Activated CD8-positive, alpha-beta T cell treated with anti-CD3 and anti-CD28 coated beads for 36 hours (primary cell): ENCODE measurements at regions not wholly inside any gene's neighbourhood (a gene's known extent, or its start where the extent isn't known, plus 50 kb on each side); places are given as distances from the start of the nearest gene placed in this dataset.

Experiments
- ATAC-seq: fragments of 200-7000 bp; cut with Tn5 transposase; one replicate; pipeline ENCODE4 v1.10.0; 2021; ENCODE audit warnings: mild to moderate bottlenecking, moderate library complexity
- CTCF ChIA-PET: fragments of 350-600 bp; sonication (Branson Sonifier 250); formaldehyde crosslinking; loops from one replicate; lab custom pipeline; 2021; ENCODE audit warnings: antibody characterized with exemption; lab: Charles Lee
- POLR2A ChIA-PET: fragments of 350-600 bp; sonication (Branson Sonifier 250); formaldehyde crosslinking; loops from one replicate; lab custom pipeline; 2021; ENCODE audit warnings: antibody characterized with exemption; lab: Charles Lee
- DNase-seq: peaks from one replicate; pipeline ENCODE4 v3.0.0-alpha.2; 2020
- H3K27ac Mint-ChIP-seq: one replicate; pipeline ENCODE4 v1.8.0; 2021; ENCODE audit warnings: mild to moderate bottlenecking, mixed read lengths
- H3K27me3 Mint-ChIP-seq: one replicate; pipeline ENCODE4 v1.8.0; 2021; ENCODE audit warnings: mixed read lengths
- H3K36me3 Mint-ChIP-seq: one replicate; pipeline ENCODE4 v1.8.0; 2021; ENCODE audit warnings: low read depth, mixed read lengths
- H3K4me1 Mint-ChIP-seq: one replicate; pipeline ENCODE4 v1.8.0; 2021; ENCODE audit warnings: low read depth, mixed read lengths
- H3K4me3 Mint-ChIP-seq: one replicate; pipeline ENCODE4 v1.8.0; 2021; ENCODE audit warnings: mild to moderate bottlenecking, moderate library complexity, mixed read lengths
- H3K9me3 Mint-ChIP-seq: one replicate; pipeline ENCODE4 v1.8.0; 2021; ENCODE audit warnings: mixed read lengths
- intact Hi-C: fragments of 100-400 bp; cut with micrococcal nuclease; formaldehyde crosslinking; loops from one replicate; pipeline ENCODE4 v1.10.0; 2022
- TF ChIP-seq, protein P1 (sequence below): fragments of 200-600 bp; IDR thresholded peaks from one replicate; pipeline ENCODE4 v1.8.0; 2022; ENCODE audit warnings: antibody characterized with exemption, mild to moderate bottlenecking

DNA sequence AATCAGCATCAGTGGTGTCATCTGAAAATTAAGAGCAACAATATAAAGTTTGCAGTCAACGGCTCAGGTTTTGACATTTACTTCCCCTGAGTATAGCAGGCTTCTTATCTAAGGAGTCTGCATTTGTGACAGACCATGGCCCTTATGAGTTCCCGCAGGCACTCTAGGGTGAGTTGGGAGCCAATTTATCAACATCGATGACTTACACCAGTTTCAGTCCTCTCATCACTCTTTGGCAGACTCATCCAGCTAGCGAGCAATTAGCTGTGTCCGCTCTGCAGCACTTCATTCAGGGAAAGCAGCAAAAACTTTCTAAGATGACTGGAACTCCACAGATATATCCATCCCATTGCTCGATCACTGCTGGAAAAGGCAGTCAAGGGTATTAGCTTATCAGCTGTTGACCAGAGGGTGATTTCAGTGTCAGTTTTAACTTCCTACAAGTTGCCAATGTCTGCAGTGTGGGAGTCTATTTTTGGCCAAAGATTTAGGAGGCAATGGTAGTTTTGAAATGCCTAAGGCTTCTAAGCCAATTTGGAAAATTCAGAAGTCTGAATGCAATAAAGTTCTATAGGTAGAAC is 625.1 kb upstream of the TENM3 start:
- Mint-ChIP-seq H3K9me3 (peaks cover 4% of the 10 kb centered on the region), H3K36me3 (no peaks in the 10 kb centered on the region), H3K27me3 (no peaks in the 10 kb centered on the region), H3K4me1 (no peaks in the 10 kb centered on the region), H3K4me3 (no peak overlapping the region), H3K27ac (no peak overlapping the region)
- no peak for ATAC-seq
- TF ChIP-seq, protein P1, sequence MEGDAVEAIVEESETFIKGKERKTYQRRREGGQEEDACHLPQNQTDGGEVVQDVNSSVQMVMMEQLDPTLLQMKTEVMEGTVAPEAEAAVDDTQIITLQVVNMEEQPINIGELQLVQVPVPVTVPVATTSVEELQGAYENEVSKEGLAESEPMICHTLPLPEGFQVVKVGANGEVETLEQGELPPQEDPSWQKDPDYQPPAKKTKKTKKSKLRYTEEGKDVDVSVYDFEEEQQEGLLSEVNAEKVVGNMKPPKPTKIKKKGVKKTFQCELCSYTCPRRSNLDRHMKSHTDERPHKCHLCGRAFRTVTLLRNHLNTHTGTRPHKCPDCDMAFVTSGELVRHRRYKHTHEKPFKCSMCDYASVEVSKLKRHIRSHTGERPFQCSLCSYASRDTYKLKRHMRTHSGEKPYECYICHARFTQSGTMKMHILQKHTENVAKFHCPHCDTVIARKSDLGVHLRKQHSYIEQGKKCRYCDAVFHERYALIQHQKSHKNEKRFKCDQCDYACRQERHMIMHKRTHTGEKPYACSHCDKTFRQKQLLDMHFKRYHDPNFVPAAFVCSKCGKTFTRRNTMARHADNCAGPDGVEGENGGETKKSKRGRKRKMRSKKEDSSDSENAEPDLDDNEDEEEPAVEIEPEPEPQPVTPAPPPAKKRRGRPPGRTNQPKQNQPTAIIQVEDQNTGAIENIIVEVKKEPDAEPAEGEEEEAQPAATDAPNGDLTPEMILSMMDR: no peak
- intact Hi-C loops: no loop called here
- DNase-seq: no peak
- ChIA-PET CTCF (no interaction called here), POLR2A (no interaction called here)

DNA sequence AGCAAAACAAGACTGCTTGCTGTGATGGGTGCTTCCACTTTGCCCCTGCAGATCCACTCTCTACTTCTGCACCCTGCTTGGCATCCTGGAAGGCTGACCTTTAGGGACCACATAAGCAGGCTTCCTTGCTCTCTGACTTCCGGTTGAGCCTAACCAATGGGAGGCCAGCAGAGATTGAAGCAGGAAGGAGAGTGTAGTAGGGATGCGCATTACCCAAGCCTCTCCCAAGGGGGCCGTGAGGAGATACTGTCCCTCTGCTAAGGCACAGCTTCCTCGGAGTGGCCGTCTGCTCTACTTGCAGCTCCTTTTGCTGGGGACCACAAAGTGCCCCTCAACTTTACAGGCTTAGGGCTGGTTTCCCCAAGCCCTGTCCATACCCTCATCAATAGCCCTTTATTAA is 624.3 kb upstream of the TENM3 start:
- TF ChIP-seq, protein P1: no peak
- ChIA-PET CTCF (no interaction called here), POLR2A (no interaction called here)
- H3K36me3 Mint-ChIP-seq: no peaks in the 10 kb centered on the region
- no peaks in the 10 kb centered on the region for H3K27me3 Mint-ChIP-seq
- H3K4me1 Mint-ChIP-seq: no peaks in the 10 kb centered on the region
- DNase-seq (no peak), ATAC-seq (no peak)
- no peak overlapping the region for H3K27ac Mint-ChIP-seq
- peaks cover 4% of the 10 kb centered on the region for H3K9me3 Mint-ChIP-seq
- H3K4me3 Mint-ChIP-seq: no peak overlapping the region
- intact Hi-C loops: no loop called here

DNA sequence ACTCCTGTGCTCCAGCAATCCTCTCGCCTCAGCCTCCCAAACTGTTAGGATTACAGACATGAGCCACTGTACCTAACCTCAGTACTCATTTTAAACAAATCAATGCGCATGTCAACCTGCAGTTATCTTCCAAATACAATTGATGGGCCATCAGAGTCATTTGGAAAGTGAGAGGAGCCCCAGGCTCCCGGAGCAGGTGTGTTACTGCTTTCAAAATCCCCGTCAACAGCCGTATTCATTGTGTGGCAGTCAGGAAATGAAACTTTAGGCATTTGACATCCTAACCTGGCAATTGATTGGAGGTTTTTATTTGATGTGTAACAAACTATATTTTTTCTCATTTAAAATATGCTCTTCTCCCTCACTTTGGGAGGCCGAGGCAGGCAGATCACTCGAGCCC is 623.6 kb upstream of the TENM3 start:
- peaks cover 4% of the 10 kb centered on the region for H3K9me3 Mint-ChIP-seq
- H3K36me3 Mint-ChIP-seq: no peaks in the 10 kb centered on the region
- no peaks in the 10 kb centered on the region for H3K27me3 Mint-ChIP-seq
- POLR2A ChIA-PET: interaction anchor here (0.8 kb wide), 1 partner anchor 994 kb away, joined by 3 read pairs; no protein-coding TSS in a partner anchor
- CTCF ChIA-PET: no interaction called here
- TF ChIP-seq, protein P1: no peak
- ATAC-seq (no peak), DNase-seq (no peak)
- no peaks in the 10 kb centered on the region for H3K4me1 Mint-ChIP-seq
- intact Hi-C loops: no loop called here
- no peak overlapping the region for H3K27ac Mint-ChIP-seq
- no peak overlapping the region for H3K4me3 Mint-ChIP-seq

DNA sequence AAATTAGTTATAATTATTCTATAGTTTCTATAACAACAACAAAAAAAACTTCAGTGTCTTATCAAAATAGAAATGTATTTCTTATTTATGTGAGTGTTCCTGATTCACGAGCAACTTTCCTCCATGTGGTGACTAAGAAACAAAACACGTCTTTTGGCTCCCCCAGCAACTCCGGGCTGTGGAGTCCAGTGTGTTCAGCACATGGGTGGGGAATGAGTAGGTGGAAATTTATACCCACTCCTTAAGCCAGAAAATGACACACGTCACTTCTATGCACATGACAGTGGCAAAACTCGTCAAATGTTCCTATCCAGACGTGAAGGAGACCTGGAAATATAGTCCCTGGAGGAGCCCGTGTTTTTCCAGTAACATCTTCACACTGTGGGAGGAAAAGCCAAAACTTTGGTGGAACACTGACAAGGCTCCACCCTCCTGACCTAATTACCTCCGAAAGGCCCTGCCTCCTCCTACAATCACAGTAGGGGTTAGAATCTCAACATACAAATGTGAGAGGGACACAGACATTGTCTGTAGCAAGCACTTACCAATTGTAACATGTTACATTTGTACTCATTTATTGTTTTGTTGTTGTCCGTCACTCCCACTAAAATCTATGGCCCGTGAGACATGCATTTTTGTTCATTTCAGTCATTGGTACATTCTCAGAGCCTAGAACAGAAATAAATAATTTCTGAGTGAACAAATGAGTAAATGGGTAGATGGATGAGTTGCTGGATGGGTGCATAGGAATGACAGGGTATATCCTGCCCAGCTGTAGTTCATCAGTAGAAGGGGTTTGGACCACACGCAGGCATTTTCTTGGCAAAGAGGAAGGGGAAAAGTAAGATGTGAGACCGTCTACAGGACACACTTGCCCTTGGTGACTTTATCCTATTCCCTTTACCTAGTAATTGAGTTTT is 605.8 kb upstream of the TENM3 start:
- intact Hi-C loops: no loop called here
- H3K27ac Mint-ChIP-seq: no peak overlapping the region
- H3K4me1 Mint-ChIP-seq: no peaks in the 10 kb centered on the region
- ChIA-PET CTCF (no interaction called here), POLR2A (no interaction called here)
- TF ChIP-seq, protein P1: no peak
- no peaks in the 10 kb centered on the region for H3K27me3 Mint-ChIP-seq
- H3K9me3 Mint-ChIP-seq: peaks cover 3% of the 10 kb centered on the region
- no peak for ATAC-seq
- H3K36me3 Mint-ChIP-seq: no peaks in the 10 kb centered on the region
- DNase-seq: no peak
- H3K4me3 Mint-ChIP-seq: no peak overlapping the region

DNA sequence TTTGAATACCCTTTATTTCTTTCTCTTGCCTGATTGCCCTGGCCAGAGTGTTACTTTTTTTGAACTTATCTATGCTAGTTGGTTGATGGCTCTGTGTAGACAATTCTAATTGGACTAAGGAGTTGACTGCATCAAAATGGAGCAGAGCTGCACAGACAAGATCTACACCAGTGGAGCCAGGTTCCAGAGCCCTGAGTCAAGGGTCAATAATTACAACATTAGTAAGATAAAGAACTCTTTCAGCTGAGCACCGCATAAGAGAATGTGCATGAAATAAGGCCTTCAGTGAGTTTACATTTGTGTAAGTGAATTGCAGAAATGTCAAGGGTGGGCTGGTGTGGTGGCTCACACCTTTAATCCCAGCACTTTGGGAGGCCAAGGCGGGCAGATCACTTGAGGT is 599.7 kb upstream of the TENM3 start:
- Mint-ChIP-seq H3K4me3 (no peak overlapping the region), H3K27ac (no peak overlapping the region), H3K4me1 (no peaks in the 10 kb centered on the region), H3K27me3 (no peaks in the 10 kb centered on the region), H3K9me3 (peaks cover 4% of the 10 kb centered on the region), H3K36me3 (no peaks in the 10 kb centered on the region)
- TF ChIP-seq, protein P1: no peak
- POLR2A ChIA-PET: no interaction called here
- intact Hi-C loops: no loop called here
- ATAC-seq (no peak), DNase-seq (no peak)
- CTCF ChIA-PET: no interaction called here
